Vagina (tissue), 2 donors: ENCODE measurements at regions not wholly inside any gene's neighbourhood (a gene's known extent, or its start where the extent isn't known, plus 50 kb on each side); places are given as distances from the start of the nearest gene placed in this dataset.

ENCODE experiments used
- DNase-seq, 2 donors: peaks; one replicate each; pipeline ENCODE4 v3.0.0-alpha.2; 2017; ENCODE audit errors: extremely low spot score in 2 of 2
- H3K27ac ChIP-seq: fragments of 200-600 bp; sonication (generic); one replicate; pipeline ENCODE4 v1.5.1; 2019
- H3K27me3 ChIP-seq: fragments of 200-600 bp; sonication (generic); one replicate; pipeline ENCODE4 v1.5.1; 2019
- H3K36me3 ChIP-seq, 2 donors: fragments of 200-600 bp; sonication (generic); one replicate each; pipeline ENCODE4 v1.5.1; 2017 to 2019
- H3K4me1 ChIP-seq: fragments of 200-600 bp; sonication (generic); one replicate; pipeline ENCODE4 v1.5.1; 2019
- H3K4me3 ChIP-seq, 2 donors: fragments of 200-600 bp; sonication (generic); 1 replicate in 1 of 2; 2 replicates in 1 of 2; pipeline ENCODE4 v1.5.1; 2016 to 2019
- H3K9me3 ChIP-seq: fragments of 200-600 bp; sonication (generic); one replicate; pipeline ENCODE4 v1.5.1; 2019
- CTCF ChIP-seq, 3 experiments: fragments of 450-650 bp in 2 of 3; fragments of 200-600 bp in 1 of 3; sonication (generic) in 1 of 3; IDR thresholded peaks; one replicate each; pipeline ENCODE4 v1.5.1; 2017 to 2019; ENCODE audit warnings: antibody characterized with exemption in 3 of 3, mild to moderate bottlenecking in 2 of 3, moderate library complexity in 2 of 3
- POLR2A ChIP-seq, 2 donors: fragments of 450-650 bp; IDR thresholded peaks; one replicate each; pipeline ENCODE4 v1.6.1; 2017; ENCODE audit warnings: antibody characterized with exemption in 2 of 2, mild to moderate bottlenecking in 2 of 2, moderate library complexity in 2 of 2
- POLR2AphosphoS5 ChIP-seq, 2 donors: sonication (generic); formaldehyde crosslinking; IDR thresholded peaks; one replicate each; pipeline ENCODE4 v1.9.0; 2017; ENCODE audit warnings: antibody characterized with exemption in 2 of 2, mild to moderate bottlenecking in 2 of 2, low read depth in 1 of 2; ENCODE audit not compliant: insufficient read depth in 1 of 2
- intact Hi-C: fragments of 100-400 bp; cut with DNase I; formaldehyde crosslinking; loops from one replicate; pipeline ENCODE4 v1.15.1; 2023

- no peak for DNase-seq
- H3K27me3 ChIP-seq = no peaks in the 10 kb centered on the region
- H3K4me1 ChIP-seq = no peaks in the 10 kb centered on the region
- no peaks in the 10 kb centered on the region for H3K9me3 ChIP-seq
- H3K36me3 ChIP-seq = no peaks in the 10 kb centered on the region
- TF ChIP-seq POLR2A (IDR thresholded peaks at IDR 0.05) (no peak), CTCF (IDR thresholded peaks at IDR 0.05) (no peak), POLR2AphosphoS5 (IDR thresholded peaks at IDR 0.05; ENCODE audit: insufficient read depth in 1 of 2, low read depth in 1 of 2) (no peak)
- intact Hi-C loops = no loop called here
- H3K27ac ChIP-seq = no peak overlapping the region
- H3K4me3 ChIP-seq = no peak overlapping the region
Measured at GRCh38 chr7:153920897-153921296, 131.3 kb upstream of the DPP6 start.

- intact Hi-C loops = no loop called here
- no peak for TF ChIP-seq CTCF (IDR thresholded peaks at IDR 0.05)
- TF ChIP-seq POLR2A (IDR thresholded peaks at IDR 0.05) = no peak
- no peak for TF ChIP-seq POLR2AphosphoS5 (IDR thresholded peaks at IDR 0.05; ENCODE audit: insufficient read depth in 1 of 2, low read depth in 1 of 2)
- H3K4me3 ChIP-seq = no peak overlapping the region
- no peak overlapping the region for H3K27ac ChIP-seq
- no peak for DNase-seq
- H3K9me3 ChIP-seq = no peaks in the 10 kb centered on the region
- no peaks in the 10 kb centered on the region for H3K27me3 ChIP-seq
- H3K36me3 ChIP-seq = no peaks in the 10 kb centered on the region
- H3K4me1 ChIP-seq = no peaks in the 10 kb centered on the region
Measured at GRCh38 chr7:153921408-153921807, 130.8 kb upstream of the DPP6 start.

- H3K9me3 ChIP-seq = no peaks in the 10 kb centered on the region
- H3K27ac ChIP-seq = no peak overlapping the region
- no peak overlapping the region for H3K4me3 ChIP-seq
- no peaks in the 10 kb centered on the region for H3K36me3 ChIP-seq
- no peaks in the 10 kb centered on the region for H3K27me3 ChIP-seq
- intact Hi-C loops = no loop called here
- H3K4me1 ChIP-seq = no peaks in the 10 kb centered on the region
- no peak for DNase-seq
- TF ChIP-seq CTCF (IDR thresholded peaks at IDR 0.05) (no peak), POLR2AphosphoS5 (IDR thresholded peaks at IDR 0.05; ENCODE audit: insufficient read depth in 1 of 2, low read depth in 1 of 2) (no peak), POLR2A (IDR thresholded peaks at IDR 0.05) (no peak)
Measured at GRCh38 chr7:153930696-153931095, 121.5 kb upstream of the DPP6 start.

GRCh38 chr7:153934048-153934447 is 118.2 kb upstream of the DPP6 start:
- no peaks in the 10 kb centered on the region for H3K9me3 ChIP-seq
- no peak overlapping the region for H3K27ac ChIP-seq
- no peaks in the 10 kb centered on the region for H3K4me1 ChIP-seq
- DNase-seq = no peak
- no peak overlapping the region for H3K4me3 ChIP-seq
- intact Hi-C loops = no loop called here
- H3K36me3 ChIP-seq = no peaks in the 10 kb centered on the region
- no peak for TF ChIP-seq POLR2AphosphoS5 (IDR thresholded peaks at IDR 0.05; ENCODE audit: insufficient read depth in 1 of 2, low read depth in 1 of 2)
- TF ChIP-seq CTCF (IDR thresholded peaks at IDR 0.05) = no peak
- TF ChIP-seq POLR2A (IDR thresholded peaks at IDR 0.05) = no peak
- H3K27me3 ChIP-seq = no peaks in the 10 kb centered on the region

GRCh38 chr7:153934629-153935028 is 117.6 kb upstream of the DPP6 start:
- no peak overlapping the region for H3K4me3 ChIP-seq
- H3K27ac ChIP-seq = no peak overlapping the region
- no peaks in the 10 kb centered on the region for H3K27me3 ChIP-seq
- TF ChIP-seq CTCF (IDR thresholded peaks at IDR 0.05) = no peak
- no peak for TF ChIP-seq POLR2A (IDR thresholded peaks at IDR 0.05)
- TF ChIP-seq POLR2AphosphoS5 (IDR thresholded peaks at IDR 0.05; ENCODE audit: insufficient read depth in 1 of 2, low read depth in 1 of 2) = no peak
- DNase-seq = no peak
- no peaks in the 10 kb centered on the region for H3K9me3 ChIP-seq
- no peaks in the 10 kb centered on the region for H3K36me3 ChIP-seq
- intact Hi-C loops = no loop called here
- no peaks in the 10 kb centered on the region for H3K4me1 ChIP-seq
